Prostate gland (tissue), 2 donors: ENCODE measurements at regions not wholly inside any gene's neighbourhood (a gene's known extent, or its start where the extent isn't known, plus 50 kb on each side); places are given as distances from the start of the nearest gene placed in this dataset.

ENCODE experiments used
- CTCF ChIP-seq, 4 experiments: fragments of 200-600 bp in 2 of 4; fragments of 450-650 bp in 2 of 4; sonication (generic) in 2 of 4; IDR thresholded peaks; 1 replicate in 3 of 4; 2 replicates in 1 of 4; pipeline ENCODE4 v1.5.1; 2016 to 2019; ENCODE audit warnings: antibody characterized with exemption in 4 of 4, mild to moderate bottlenecking in 2 of 4, moderate library complexity in 2 of 4
- POLR2A ChIP-seq: fragments of 450-650 bp; IDR thresholded peaks from one replicate; pipeline ENCODE4 v1.6.1; 2016; ENCODE audit warnings: antibody characterized with exemption, mild to moderate bottlenecking
- POLR2AphosphoS5 ChIP-seq: sonication (generic); formaldehyde crosslinking; IDR thresholded peaks from one replicate; pipeline ENCODE4 v1.6.1; 2017; ENCODE audit warnings: antibody characterized with exemption

- TF ChIP-seq POLR2A (no peak), CTCF (IDR thresholded peaks at IDR 0.05) (no peak), POLR2AphosphoS5 (no peak)
These were observed 58.8 kb upstream of the FUCA2 start for GRCh38 chr6:143570147-143570853.
